GM18519 (cell line): ENCODE measurements at regions not wholly inside any gene's neighbourhood (a gene's known extent, or its start where the extent isn't known, plus 50 kb on each side); places are given as distances from the start of the nearest gene placed in this dataset.
"Not testable (repeated sequence)": the region's sequence is repeated elsewhere in the genome, so short reads cannot be mapped to it uniquely, and the experiment has no call there.

Experiments
- ATAC-seq: cut with Tn5 transposase; IDR thresholded peaks from one replicate; pipeline ENCODE4 v1.9.1; 2021; ENCODE audit warnings: mild to moderate bottlenecking, moderate library complexity; ENCODE audit not compliant: unreplicated experiment, low FRiP score

DNA sequence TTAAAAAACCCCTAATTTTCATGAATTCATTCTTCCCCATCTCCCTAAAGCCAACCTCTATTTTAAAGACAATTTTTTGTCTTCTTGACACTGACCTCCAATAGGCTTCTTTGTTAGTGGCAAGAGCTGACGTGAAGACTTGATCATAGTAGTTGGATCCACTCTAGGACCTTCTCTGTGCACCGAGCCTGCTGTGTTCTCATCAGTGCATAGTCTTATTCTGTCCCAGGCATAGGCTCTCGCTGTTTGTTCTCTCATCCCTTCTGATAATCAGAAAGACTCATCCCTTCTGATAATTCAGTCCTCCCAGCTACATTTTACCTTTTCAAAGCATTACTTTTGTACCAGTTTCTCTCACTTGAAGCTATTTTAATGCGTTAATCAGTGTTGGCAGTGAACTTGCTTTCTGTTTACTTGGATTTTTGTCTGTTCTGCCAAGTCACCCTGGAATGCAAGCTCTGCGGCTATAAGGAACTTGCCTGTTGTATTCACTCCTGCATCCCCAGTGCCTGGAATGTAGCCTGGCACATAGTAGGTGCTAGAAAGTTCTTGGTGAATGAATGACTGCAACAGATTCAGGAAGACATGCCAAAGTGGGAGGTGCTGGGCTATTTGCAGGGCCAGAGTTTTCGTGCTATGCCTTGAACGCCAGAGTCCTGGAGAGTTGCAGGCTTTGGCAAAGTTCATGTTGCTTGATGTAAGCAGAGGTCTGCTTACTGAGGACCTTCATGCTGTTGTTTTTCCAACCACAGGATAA, 147.6 kb upstream of the MPHOSPH6 start:
- ATAC-seq, result no peak

GRCh38 chr16:82313754-82314153, 143.7 kb upstream of the MPHOSPH6 start:
- ATAC-seq, result no peak

GRCh38 chr16:82311528-82311927, 141.5 kb upstream of the MPHOSPH6 start:
- ATAC-seq, result no peak

GRCh38 chr16:82302042-82302727, 132.2 kb upstream of the MPHOSPH6 start:
- no peak for ATAC-seq

GRCh38 chr16:82301146-82301755, 131.2 kb upstream of the MPHOSPH6 start:
- no peak for ATAC-seq

- no peak for ATAC-seq
Observed at GRCh38 chr16:82300374-82300951, 130.4 kb upstream of the MPHOSPH6 start.

- ATAC-seq, result no peak
Observed at GRCh38 chr16:82298472-82298871, 128.4 kb upstream of the MPHOSPH6 start.

DNA sequence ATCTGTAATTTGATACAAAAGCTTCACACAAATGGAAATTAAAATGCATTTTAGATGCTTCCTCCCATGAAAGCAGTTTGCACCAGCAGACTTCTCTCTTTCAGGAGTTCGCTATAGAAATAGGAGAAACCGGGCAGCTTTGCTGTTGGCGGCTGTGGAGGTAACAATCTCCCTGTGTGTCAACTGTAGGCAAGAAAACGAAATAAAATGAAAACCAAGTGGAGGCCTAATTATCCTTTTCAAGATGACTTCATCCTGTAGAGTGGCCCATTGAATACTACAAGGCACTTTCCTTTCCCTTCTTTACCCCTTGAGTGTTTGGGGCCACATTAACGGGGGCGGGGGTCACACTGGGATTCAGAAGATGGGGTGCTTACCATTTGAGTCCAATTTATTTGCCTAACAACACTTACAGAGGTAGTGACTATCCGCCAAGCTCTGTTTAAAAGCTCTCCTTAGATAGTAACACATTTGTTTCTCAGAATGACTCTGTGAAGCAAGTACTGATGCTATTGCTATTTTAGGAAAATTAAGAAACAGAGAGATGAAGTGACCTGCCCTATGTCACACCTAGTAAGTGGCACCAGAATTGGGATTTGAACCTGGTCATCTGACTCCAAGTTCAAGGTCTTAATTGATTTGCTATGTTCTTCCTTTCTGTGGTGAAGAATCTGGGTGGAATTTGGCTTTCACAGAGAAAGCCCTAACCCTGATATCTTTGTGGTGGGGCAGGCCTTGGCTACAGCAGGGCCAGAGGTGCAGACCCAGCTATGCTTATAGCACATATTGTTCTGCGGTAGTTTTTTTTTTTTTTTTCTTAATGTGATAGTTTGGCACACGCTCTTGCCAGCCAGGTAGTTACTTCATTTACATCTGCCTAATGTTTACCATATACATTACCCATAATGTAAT, 125.5 kb upstream of the MPHOSPH6 start:
- no peak for ATAC-seq

GRCh38 chr16:82293671-82294070, 123.6 kb upstream of the MPHOSPH6 start:
- no peak for ATAC-seq

- no peak for ATAC-seq
Observed at GRCh38 chr16:82287937-82288336, 117.9 kb upstream of the MPHOSPH6 start.

DNA sequence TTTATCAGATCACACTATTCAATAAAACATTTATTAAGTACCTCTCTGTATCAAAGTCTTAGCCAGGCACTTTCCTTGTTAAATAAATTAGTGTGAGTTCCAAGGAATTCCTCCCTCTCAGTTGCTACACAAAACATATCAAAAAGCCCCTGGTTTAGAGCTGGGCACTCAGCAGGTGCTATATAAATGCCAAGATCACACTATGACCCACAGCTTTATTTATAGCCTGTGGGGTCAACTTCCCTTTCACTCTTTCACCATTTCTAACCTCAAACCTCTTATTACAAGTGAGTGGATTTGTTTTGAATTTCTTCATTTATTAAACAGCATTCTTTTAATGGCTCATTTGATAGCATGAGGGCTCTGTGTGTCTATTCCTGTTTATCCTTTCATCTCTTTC, 112.6 kb upstream of the MPHOSPH6 start:
- no peak for ATAC-seq

- ATAC-seq, result no peak
Observed at GRCh38 chr16:82281544-82281943, 111.5 kb upstream of the MPHOSPH6 start.

- ATAC-seq, result no peak
Observed at GRCh38 chr16:82280867-82281266, 110.8 kb upstream of the MPHOSPH6 start.

- ATAC-seq, result not testable (repeated sequence)
Observed at GRCh38 chr16:82275349-82275748, 105.3 kb upstream of the MPHOSPH6 start.

- no peak for ATAC-seq
Observed at GRCh38 chr16:82271636-82272035, 101.6 kb upstream of the MPHOSPH6 start.

DNA sequence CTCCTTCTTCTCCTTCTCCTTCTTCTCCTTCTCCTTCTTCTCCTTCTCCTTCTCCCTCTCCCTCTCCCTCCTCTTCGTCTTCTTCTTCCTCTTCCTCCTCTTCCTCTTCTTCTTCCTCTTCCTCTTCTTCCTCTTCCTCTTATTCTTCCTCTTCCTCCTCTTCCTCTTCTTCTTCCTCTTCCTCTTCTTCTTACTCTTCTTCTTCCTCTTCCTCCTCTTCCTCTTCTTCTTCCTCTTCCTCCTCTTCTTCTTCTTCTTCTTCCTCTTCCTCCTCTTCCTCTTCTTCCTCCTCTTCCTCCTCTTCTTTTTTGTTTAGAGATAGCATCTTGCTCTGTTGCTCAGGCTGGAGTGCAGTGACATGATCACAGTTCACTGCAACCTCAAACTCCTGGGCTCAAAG, 97.7 kb upstream of the MPHOSPH6 start:
- ATAC-seq, result not testable (repeated sequence)

- no peak for ATAC-seq
Observed at GRCh38 chr16:82265809-82266208, 95.8 kb upstream of the MPHOSPH6 start.

GRCh38 chr16:82264756-82265155, 94.7 kb upstream of the MPHOSPH6 start:
- ATAC-seq, result no peak

- ATAC-seq, result no peak
Observed at GRCh38 chr16:82263521-82264143, 93.6 kb upstream of the MPHOSPH6 start.

DNA sequence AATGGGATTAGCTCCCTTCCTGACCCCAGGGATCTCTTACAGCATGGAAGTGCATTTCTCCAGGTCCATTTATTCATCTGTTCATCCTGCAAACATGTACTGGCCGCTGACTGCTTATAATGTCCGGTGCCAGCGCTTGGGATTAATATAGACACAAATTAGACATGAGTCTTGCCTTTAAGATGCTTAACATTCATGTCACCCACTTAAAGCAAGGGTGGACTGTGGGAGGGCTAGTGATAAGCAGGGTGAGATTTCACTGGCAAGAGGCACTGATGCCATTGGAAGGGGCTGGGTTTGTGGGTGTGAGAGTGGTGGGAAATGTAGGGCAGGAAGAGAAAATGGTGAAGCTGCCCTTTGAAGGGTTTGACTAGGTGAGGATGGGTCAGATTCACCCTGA, 92.2 kb upstream of the MPHOSPH6 start:
- no peak for ATAC-seq
